HG02759 (cell line): ENCODE measurements at regions not wholly inside any gene's neighbourhood (a gene's known extent, or its start where the extent isn't known, plus 50 kb on each side); places are given as distances from the start of the nearest gene placed in this dataset.

Experiments used
- ATAC-seq: cut with Tn5 transposase; IDR thresholded peaks from one replicate; pipeline ENCODE4 v1.9.1; 2021; ENCODE audit warnings: mild to moderate bottlenecking, moderate library complexity; ENCODE audit not compliant: unreplicated experiment

GRCh38 chr14:83992857-83993256, 1537.1 kb upstream of the FLRT2 start:
- ATAC-seq, result no peak

GRCh38 chr14:83993545-83993944, 1536.4 kb upstream of the FLRT2 start:
- no peak for ATAC-seq

DNA sequence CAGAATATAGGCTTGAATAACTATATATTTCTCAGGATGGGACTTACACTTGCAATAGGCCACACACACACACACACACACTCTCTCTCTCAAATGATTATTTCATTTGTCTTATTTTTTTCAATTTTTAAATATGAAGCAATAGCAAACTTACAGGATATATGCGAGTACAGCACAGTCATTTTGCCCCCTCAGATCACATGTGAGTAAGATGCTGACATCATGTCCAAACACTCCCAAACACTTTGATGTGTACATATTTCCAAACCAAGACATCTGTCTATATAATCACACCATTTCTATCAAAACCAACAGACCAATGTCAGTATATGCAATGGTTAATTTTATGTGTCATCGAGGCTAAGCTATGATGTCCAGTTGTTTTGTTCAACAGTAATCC, 1535.9 kb upstream of the FLRT2 start:
- ATAC-seq, result no peak

GRCh38 chr14:84001023-84001422, 1528.9 kb upstream of the FLRT2 start:
- ATAC-seq, result no peak

- ATAC-seq, result no peak
Measured at GRCh38 chr14:84003346-84003745, 1526.6 kb upstream of the FLRT2 start.

DNA sequence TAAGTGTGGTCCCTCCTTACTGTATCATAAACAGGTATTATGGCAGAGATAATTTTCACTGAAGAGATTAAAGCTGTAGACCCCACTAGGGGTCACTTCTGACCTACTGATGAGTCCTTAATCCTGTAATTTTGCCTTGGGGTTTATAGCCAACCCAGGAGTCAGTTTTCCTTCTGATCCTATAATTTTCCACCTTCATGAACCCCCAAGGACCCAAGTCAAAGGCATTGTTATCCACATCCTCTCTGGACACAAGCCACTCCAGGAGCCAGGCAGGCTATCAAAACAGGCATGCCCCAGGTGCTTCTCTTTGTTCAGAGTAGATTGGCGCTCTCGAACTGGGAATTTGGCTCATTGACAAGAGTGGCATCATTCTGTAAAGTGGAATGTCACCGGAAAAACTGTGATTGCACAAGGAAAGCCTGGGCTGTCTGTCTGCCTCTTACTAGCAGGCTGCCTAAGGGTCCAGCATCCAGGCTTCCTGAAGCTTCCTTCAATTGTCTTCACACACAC, 1523.2 kb upstream of the FLRT2 start:
- ATAC-seq, result no peak

GRCh38 chr14:84013424-84013823, 1516.5 kb upstream of the FLRT2 start:
- ATAC-seq, result no peak

GRCh38 chr14:84017495-84017894, 1512.4 kb upstream of the FLRT2 start:
- no peak for ATAC-seq

GRCh38 chr14:84021433-84021832, 1508.5 kb upstream of the FLRT2 start:
- ATAC-seq, result no peak

DNA sequence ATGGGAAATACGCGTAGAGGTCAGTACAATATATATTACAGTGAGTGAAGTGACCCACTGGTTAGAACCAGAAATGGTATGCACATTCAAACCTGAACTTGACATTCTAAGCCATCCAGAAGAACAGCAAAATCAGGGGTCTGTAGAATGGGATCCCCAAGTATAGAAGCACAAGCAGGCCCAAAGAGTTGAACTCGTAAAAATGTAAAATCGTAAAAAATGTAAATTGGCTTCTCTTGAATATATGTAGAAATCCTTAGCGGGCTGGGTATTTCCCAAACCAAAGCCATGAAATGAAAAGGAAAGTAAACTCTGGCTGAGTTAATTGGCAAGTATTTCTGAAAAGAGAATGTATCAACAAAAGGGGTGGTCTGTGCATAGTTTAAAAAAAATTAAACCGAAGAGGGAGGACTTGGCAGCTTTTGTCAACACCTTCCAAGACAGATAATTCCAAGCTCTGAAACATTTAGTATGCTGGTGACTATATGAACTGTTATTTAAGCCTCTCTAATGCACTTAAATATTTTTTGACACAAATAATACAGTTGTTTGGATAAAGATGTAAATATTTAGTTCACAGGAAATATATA, 1505.6 kb upstream of the FLRT2 start:
- ATAC-seq, result no peak

DNA sequence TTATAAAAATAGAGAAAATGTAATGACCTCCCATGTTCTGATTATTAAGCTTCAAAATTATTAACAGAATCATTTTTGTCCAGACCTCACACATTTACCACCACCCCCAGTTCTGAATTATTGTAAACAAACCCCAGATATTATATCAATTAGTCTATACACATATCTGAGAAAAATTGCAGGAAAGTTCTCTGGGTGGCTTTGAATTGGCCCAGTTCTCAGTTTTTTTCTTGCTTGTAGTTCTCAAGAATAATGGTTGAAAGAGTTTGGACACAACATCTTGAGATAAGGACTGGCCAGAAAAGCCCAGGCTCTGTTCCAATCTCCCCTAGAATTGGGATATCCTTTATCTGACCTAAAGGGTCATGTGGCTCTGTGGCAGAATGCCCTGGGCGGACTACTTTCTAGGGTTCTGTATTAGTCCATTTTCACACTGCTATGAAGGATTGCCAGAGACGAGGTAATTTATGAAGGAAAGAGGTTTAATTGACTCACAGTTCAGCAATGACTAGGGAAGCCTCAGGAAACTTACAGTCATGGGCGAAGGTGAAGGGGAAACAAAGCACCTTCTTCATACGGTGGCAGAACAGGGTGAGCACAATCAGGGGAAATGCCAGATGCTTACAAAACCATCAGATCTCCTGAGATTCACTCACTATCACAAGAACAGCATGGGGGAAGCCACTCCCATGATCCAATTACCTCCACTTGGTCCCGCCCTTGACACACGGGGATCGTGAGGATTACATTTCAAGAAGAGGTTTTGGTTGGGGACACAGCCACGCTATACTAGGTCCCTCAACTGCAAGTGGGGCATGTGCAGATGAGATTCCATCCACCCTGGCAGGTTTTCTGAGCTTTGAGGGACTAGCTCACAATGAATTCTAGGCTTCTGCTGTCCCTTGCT, 1504.6 kb upstream of the FLRT2 start:
- no peak for ATAC-seq

DNA sequence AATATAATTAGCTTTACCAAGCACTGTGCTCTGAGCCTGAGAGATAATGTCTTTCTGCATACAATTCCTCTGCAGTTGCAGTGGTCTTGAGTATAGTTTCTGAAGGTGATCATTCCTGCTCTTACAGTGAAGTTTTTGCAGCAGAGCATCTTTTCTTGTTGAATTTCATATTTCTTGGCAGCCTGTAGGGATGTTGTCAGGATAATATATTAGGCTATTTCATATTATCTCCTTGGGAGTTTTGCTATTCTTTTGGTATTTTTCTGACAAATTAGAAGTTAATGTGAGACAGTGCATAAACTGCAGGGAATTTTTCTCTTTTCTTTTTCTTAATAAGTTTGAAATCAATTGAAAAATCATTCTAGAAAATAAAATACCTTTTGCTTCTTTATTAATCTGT, 1502.6 kb upstream of the FLRT2 start:
- no peak for ATAC-seq

DNA sequence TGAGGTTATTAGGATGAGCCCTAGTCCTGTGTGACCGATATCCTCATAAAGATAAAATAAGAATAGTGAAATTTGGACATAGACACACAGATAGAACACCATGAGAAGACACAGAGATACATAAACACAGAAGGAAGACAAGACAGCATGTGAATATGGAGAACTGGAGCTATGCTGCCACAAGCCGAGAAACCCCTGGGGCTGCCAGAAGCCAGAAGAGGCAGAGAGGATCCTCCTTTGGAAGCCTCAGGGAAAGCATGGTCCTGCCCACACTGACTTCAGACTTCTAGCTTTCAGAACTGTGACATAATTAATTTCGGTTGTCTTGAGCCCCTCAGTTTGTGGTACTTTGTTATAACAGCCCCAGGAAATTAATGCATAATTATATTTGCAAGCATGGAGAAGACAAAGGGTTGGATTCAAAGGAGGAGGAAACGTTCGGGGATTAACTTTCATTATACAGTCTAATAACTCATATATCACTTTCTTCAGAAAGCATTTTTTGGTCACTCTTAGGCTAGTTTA, 1501.8 kb upstream of the FLRT2 start:
- no peak for ATAC-seq

DNA sequence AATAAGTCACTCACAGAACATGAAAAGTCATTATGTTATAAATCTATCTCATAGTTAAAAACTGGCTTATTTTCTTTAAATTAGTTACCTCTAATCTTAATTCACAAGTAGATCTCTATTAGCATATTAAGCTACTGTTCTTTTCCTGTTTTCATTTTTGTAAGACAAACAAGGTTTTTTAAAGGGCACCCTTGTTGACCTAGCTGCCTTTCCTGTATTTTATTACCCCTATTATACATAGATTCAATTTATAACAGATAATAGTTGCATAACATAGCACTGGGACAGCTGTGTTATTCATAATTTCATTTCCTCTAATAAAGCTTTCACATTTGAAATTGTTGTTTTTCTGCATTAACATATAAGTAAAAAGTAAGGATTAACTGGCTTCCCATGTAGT, 1500.7 kb upstream of the FLRT2 start:
- no peak for ATAC-seq

- no peak for ATAC-seq
Measured at GRCh38 chr14:84029720-84030119, 1500.2 kb upstream of the FLRT2 start.

GRCh38 chr14:84036840-84037239, 1493.1 kb upstream of the FLRT2 start:
- peak; percentile 57 for ATAC-seq

GRCh38 chr14:84037593-84037992, 1492.4 kb upstream of the FLRT2 start:
- ATAC-seq, result no peak

DNA sequence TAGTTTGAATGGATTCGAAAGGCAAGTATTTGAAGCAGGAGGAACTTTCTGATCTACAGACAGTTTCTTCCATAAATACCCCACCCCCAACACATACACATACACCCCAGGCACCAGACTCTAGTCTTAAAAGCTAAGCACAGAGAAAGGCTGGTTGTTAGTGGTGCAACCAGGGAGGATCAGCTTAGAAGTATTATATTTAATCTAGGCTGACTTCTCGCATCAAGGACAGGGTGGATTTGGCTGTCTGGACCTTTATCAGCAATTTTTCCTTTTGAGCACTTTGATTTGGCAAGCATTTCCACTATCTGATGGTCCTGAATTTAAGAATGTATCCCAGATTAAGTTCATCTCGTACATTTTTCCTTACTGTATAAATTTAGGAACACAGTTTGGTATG, 1489.8 kb upstream of the FLRT2 start:
- ATAC-seq, result no peak

- no peak for ATAC-seq
Measured at GRCh38 chr14:84041421-84041820, 1488.5 kb upstream of the FLRT2 start.

GRCh38 chr14:84042992-84043391, 1487.0 kb upstream of the FLRT2 start:
- no peak for ATAC-seq

DNA sequence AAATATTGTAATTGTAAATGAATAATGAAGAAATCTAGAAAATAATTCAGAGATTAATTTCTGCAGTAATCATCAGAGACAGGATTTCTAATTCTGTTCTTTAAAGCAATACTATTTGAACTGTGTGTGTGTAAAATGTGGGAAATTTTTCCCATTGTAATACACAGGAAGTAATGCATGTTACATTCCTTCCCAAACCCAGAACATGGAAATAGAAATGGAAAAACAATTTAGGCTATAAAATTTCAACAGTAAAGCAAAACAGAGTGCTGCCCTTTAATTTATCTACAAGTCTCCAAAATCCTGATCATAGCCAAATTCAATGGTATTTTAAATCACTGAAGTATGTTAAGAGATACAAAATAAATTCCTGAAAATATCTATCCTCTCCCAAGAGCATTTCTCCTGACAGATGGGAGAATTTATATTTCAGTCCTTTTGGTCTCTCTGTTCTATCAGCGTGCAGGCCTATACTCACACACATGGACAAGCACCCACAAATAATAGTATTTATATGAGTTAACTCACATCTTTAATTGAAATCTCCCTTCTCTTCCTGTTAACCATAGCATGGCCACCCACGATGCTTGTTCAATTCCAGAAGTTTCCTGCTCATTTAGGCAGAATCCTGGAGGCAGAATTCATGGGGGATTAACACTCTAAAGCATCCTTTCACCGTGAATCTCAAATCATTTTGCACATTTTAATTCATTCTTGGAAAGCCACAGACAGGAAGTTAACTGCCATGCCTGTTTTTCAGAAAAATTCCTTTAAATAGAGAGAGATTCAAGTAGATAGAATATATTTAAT, 1465.4 kb upstream of the FLRT2 start:
- no peak for ATAC-seq
